Muscle layer of duodenum (tissue), 2 donors: ENCODE measurements at regions not wholly inside any gene's neighbourhood (a gene's known extent, or its start where the extent isn't known, plus 50 kb on each side); places are given as distances from the start of the nearest gene placed in this dataset.
"Not testable (repeated sequence)": the region's sequence is repeated elsewhere in the genome, so short reads cannot be mapped to it uniquely, and the experiment has no call there.

Experiments used
- H3K27ac ChIP-seq: one replicate; pipeline ENCODE4 v1.7.0; 2013; ENCODE audit warnings: mild to moderate bottlenecking, low read length
- H3K27me3 ChIP-seq: one replicate; pipeline ENCODE4 v1.7.0; 2013; ENCODE audit warnings: low read depth, mild to moderate bottlenecking, control low read depth, low read length
- H3K36me3 ChIP-seq, 2 donors: one replicate each; pipeline ENCODE4 v1.7.0; 2013; ENCODE audit warnings: low read length in 2 of 2, control low read depth in 1 of 2, mild to moderate bottlenecking in 1 of 2; ENCODE audit not compliant: insufficient read depth in 2 of 2, control insufficient read depth in 1 of 2
- H3K4me1 ChIP-seq, 2 donors: one replicate each; pipeline ENCODE4 v1.7.0; 2013; ENCODE audit warnings: low read length in 2 of 2, mild to moderate bottlenecking in 2 of 2, control low read depth in 1 of 2, moderate library complexity in 1 of 2; ENCODE audit not compliant: insufficient read depth in 2 of 2, control insufficient read depth in 1 of 2
- H3K4me3 ChIP-seq, 2 donors: one replicate each; pipeline ENCODE4 v1.7.0; 2013; ENCODE audit warnings: low read length in 2 of 2, low read depth in 1 of 2, mild to moderate bottlenecking in 1 of 2
- H3K9me3 ChIP-seq, 2 donors: one replicate each; pipeline ENCODE4 v1.7.0; 2013; ENCODE audit warnings: low read length in 2 of 2, control low read depth in 1 of 2, mild to moderate bottlenecking in 1 of 2; ENCODE audit not compliant: control insufficient read depth in 1 of 2
- donor health status: healthy.

DNA sequence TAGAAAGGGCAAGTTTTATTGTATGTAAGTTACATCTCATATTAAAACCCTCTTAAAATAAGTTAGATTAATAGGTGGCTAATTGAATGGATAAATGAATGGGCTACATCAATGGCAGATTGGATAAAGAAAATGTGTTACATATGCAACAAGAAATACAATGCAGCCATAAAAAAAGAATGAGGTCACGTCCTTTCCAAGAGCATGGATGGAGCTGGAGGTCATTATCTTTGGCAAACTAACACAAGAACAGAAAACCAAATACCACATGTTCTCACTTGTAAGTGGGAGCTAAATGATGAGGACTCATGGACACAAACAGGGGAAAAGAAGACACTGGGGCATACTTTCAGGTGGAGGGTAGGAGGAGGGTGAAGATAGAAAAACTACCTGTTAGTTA lies 182.2 kb upstream of the GNAI1 start:
- Histone ChIP-seq H3K4me3 (no peak overlapping the region), H3K9me3 (no peaks in the 10 kb centered on the region), H3K36me3 (no peaks in the 10 kb centered on the region), H3K4me1 (no peaks in the 10 kb centered on the region), H3K27me3 (no peaks in the 10 kb centered on the region), H3K27ac (no peak overlapping the region)

DNA sequence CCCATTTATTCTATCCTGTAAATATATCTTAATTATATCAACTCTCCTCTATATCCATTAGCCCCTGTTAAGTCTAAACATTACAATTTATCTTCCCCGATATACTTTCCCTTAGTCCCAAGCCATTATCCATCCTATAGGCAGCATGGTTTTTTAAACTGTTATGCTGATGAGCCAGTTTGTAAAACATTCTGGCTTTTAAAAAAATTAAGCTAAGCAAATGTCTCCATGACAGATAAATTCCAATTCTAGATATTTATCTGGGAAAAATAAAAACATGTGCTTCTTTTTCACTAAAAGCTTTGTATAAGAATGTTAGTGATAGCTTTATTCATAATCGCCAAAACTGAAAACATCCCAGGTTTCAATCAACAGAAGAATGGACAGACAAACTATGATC lies 183.2 kb upstream of the GNAI1 start:
- H3K4me3 ChIP-seq = no peak overlapping the region
- H3K36me3 ChIP-seq = no peaks in the 10 kb centered on the region
- H3K9me3 ChIP-seq = peaks cover 0 to 6% of the 10 kb centered on the region in 2 donors
- no peak overlapping the region for H3K27ac ChIP-seq
- H3K4me1 ChIP-seq = no peaks in the 10 kb centered on the region
- no peaks in the 10 kb centered on the region for H3K27me3 ChIP-seq

GRCh38 chr7:79949778-79950177 lies 184.9 kb upstream of the GNAI1 start:
- H3K36me3 ChIP-seq = no peaks in the 10 kb centered on the region
- H3K27ac ChIP-seq = no peak overlapping the region
- H3K4me3 ChIP-seq = no peak overlapping the region
- peaks cover 0 to 9% of the 10 kb centered on the region in 2 donors for H3K9me3 ChIP-seq
- H3K4me1 ChIP-seq = no peaks in the 10 kb centered on the region
- no peaks in the 10 kb centered on the region for H3K27me3 ChIP-seq

- Histone ChIP-seq H3K27me3 (no peaks in the 10 kb centered on the region), H3K4me3 (no peak overlapping the region), H3K36me3 (no peaks in the 10 kb centered on the region), H3K4me1 (no peaks in the 10 kb centered on the region), H3K9me3 (no peaks in the 10 kb centered on the region), H3K27ac (no peak overlapping the region)
Observed at GRCh38 chr7:79936281-79936983, 198.2 kb upstream of the GNAI1 start.

DNA sequence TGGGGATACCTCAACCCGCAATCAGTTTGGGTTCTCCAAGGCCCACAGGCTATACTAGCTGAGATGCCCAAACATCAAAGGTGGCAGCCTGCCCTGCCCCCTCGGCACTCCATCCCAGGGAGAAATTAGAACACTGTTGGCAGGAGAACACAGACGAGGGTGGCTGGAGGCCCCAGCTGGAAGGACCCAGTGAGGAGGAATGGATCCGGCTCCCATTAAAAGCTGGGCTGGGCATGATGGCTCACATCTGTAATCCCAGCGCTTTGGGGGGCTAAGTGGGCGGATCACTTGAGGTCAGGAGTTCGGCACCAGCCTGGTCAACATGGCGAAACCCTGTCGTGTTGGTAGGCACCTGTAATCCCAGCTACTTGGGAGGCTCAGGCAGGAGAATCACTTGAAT lies 199.9 kb upstream of the GNAI1 start:
- no peak overlapping the region for H3K4me3 ChIP-seq
- H3K27ac ChIP-seq = no peak overlapping the region
- no peaks in the 10 kb centered on the region for H3K4me1 ChIP-seq
- H3K27me3 ChIP-seq = no peaks in the 10 kb centered on the region
- no peaks in the 10 kb centered on the region for H3K9me3 ChIP-seq
- no peaks in the 10 kb centered on the region for H3K36me3 ChIP-seq

DNA sequence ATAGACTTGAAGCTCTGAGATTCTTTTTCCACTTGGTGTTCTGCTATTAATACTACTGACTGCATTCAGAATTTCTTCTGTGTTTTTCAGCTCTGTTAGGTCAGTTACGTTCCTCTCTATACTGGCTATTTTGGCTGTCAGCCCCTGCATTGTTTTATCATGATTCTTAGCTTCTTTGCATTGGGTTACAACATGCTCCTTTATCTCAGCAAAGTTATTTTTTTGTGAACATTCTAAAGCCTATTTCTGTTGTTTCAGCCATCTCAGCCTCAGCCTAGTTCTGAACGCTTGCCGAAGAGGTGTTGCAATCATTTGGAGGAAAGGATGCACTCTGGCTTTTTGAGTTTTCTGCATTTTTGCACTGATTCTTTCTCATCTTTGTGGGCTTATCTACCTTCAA lies 201.5 kb upstream of the GNAI1 start:
- Histone ChIP-seq H3K4me3 (no peak overlapping the region), H3K27ac (no peak overlapping the region), H3K4me1 (no peaks in the 10 kb centered on the region), H3K36me3 (no peaks in the 10 kb centered on the region), H3K9me3 (no peaks in the 10 kb centered on the region), H3K27me3 (no peaks in the 10 kb centered on the region)

GRCh38 chr7:79930604-79931003 lies 204.0 kb upstream of the GNAI1 start:
- no peak overlapping the region for H3K4me3 ChIP-seq
- H3K27ac ChIP-seq = no peak overlapping the region
- H3K27me3 ChIP-seq = no peaks in the 10 kb centered on the region
- H3K4me1 ChIP-seq = no peaks in the 10 kb centered on the region
- no peaks in the 10 kb centered on the region for H3K36me3 ChIP-seq
- no peaks in the 10 kb centered on the region for H3K9me3 ChIP-seq

- H3K9me3 ChIP-seq = peaks cover 0 to 1% of the 10 kb centered on the region in 2 donors
- H3K4me1 ChIP-seq = no peaks in the 10 kb centered on the region
- no peaks in the 10 kb centered on the region for H3K36me3 ChIP-seq
- no peak overlapping the region for H3K27ac ChIP-seq
- no peaks in the 10 kb centered on the region for H3K27me3 ChIP-seq
- H3K4me3 ChIP-seq = no peak overlapping the region
Observed at GRCh38 chr7:79927116-79927515, 207.5 kb upstream of the GNAI1 start.

DNA sequence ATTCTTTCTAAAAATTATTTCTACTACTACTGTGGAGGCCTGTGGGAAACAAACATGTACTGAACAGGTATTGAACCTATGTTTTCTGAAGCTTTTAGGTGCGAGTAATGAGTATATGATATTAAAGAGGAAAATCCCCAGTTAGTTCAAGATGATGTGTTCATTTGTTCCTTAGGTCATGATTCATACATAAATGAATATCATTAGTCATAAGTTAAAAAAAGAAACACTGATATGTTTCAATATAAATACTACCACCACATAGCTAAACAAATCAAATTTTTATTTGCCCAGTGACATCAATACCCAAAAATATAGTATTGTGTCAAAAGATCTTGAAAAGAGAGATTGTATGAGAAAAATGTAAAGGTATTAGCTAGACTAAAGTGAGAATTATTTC lies 210.7 kb upstream of the GNAI1 start:
- Histone ChIP-seq H3K27ac (no peak overlapping the region), H3K36me3 (no peaks in the 10 kb centered on the region), H3K4me3 (no peak overlapping the region), H3K27me3 (no peaks in the 10 kb centered on the region), H3K4me1 (no peaks in the 10 kb centered on the region), H3K9me3 (peaks cover 0 to 4% of the 10 kb centered on the region in 2 donors)

DNA sequence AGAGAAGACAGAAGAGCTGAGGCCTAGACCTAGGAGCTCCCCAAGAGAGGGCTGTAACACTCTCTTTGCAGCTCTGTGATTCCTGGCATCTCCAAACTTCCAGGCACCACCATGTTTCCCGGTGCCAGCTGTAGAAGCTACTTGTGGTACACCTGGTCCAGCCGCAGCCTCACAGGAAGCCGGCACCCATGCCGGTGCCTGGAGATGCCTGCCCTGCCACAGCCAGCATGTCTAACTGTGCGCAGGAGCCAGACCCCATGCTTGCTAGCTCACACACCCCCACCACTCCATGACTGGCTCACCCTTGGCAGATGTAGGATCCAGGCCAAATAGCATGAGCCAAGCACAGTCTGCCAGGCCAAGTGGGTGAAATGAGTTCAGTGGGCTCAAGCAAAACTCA lies 211.7 kb upstream of the GNAI1 start:
- peaks cover 0 to 4% of the 10 kb centered on the region in 2 donors for H3K9me3 ChIP-seq
- no peak overlapping the region for H3K27ac ChIP-seq
- no peaks in the 10 kb centered on the region for H3K4me1 ChIP-seq
- no peaks in the 10 kb centered on the region for H3K36me3 ChIP-seq
- H3K27me3 ChIP-seq = no peaks in the 10 kb centered on the region
- no peak overlapping the region for H3K4me3 ChIP-seq

DNA sequence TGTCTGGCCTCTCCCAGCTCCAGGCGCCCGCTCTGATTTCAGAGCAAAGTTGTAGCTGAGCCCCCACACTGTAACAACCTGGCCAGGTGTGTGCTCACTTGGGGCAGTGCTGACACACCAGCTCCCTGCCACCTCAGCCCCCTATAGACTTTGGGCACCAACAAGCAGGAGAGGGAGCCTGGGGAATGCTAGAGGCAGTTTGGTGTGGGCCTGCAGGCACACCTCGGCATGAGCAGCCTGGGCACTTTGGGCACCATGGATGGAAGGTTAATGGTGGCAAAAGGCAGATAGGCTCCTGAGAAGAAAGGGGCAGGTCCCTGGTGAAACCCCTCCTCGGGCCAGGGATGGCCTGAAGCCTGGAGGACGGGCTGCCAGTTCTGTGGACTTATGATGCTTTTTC lies 212.7 kb upstream of the GNAI1 start:
- Histone ChIP-seq H3K9me3 (peaks cover 0 to 4% of the 10 kb centered on the region in 2 donors), H3K4me3 (no peak overlapping the region), H3K27ac (no peak overlapping the region), H3K36me3 (no peaks in the 10 kb centered on the region), H3K27me3 (no peaks in the 10 kb centered on the region), H3K4me1 (no peaks in the 10 kb centered on the region)

DNA sequence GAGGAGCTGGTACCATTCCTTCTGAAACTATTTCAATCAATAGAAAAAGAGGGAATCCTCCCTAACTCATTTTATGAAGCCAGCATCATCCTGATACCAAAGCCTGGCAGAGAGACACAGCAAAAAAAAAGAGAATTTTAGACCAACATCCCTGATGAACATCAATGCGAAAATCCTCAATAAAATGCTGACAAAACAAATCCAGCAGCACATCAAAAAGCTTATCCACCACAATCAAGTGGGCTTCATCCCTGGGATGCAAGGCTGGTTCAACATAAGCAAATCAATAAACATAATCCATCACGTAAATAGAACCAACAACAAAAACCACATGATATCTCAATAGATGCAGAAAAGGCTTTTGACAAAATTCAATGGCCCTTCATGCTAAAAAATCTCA lies 216.0 kb upstream of the GNAI1 start:
- not testable (repeated sequence) for H3K27ac ChIP-seq, H3K4me1 ChIP-seq, H3K27me3 ChIP-seq, H3K4me3 ChIP-seq, H3K9me3 ChIP-seq, H3K36me3 ChIP-seq
